GM21528 (cell line): ENCODE measurements at regions not wholly inside any gene's neighbourhood (a gene's known extent, or its start where the extent isn't known, plus 50 kb on each side); places are given as distances from the start of the nearest gene placed in this dataset.
"Not testable (repeated sequence)": the region's sequence is repeated elsewhere in the genome, so short reads cannot be mapped to it uniquely, and the experiment has no call there.

ENCODE experiments used
- ATAC-seq: cut with Tn5 transposase; IDR thresholded peaks from one replicate; pipeline ENCODE4 v1.9.1; 2021; ENCODE audit warnings: mild to moderate bottlenecking, moderate library complexity; ENCODE audit not compliant: unreplicated experiment, low FRiP score

GRCh38 chr2:187610450-187610849, 56.2 kb upstream of the TFPI start:
- not testable (repeated sequence) for ATAC-seq

DNA sequence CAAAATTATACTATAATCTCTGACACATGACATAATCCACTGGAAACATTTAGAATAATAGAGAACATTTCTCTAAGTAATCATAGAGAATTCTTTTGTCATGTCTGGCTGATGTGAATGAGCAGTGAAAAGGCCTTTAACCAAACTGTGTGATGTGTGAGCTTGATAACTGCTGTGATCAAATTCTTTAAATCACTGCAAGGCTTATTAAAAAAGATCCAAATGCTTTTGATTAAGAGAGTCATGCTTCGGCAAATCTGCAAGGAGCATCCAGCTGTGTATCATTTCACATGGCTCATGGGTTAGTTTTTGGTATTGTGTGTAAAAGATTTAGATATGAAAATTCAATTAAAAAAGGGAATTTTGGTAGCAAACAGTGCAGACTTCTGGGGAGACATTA, 58.6 kb upstream of the TFPI start:
- no peak for ATAC-seq

DNA sequence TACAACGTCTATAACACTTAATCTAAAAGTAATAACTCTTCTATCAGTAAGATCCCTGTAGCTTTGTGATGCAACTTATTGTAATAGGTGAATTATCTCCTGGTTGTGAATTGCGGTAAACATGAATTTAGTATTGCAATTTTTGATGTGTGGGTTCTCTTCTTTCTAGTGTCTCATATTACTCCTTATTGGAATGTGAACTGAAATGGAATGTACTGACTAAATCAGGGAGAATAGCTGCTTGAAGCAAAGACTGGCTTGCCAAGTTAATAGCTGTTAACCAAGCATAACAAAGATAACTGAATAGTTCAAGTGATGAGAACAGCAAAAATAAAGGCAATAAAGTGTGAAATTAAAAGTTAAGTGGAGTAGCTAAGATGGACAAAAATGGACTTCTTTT, 60.5 kb upstream of the TFPI start:
- no peak for ATAC-seq

GRCh38 chr2:187615364-187615763, 61.1 kb upstream of the TFPI start:
- ATAC-seq = no peak

DNA sequence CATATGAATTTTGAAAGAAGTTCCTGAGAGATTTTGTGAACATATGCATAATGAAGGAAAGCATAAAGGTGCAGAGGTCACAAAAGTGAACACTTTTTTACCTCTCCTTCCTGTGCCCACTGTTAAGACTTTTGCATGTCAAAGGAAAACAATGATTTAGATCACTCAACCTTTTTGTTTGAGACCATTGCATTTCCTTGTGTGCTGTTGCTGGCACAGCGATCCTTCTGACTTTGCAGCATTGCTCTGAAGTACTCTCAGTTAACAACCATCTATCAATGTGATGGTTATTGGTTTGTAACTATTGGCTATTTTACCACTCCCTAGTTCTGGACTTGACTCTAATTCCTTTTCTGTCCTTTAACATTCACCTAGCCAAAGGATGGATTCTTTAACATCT, 61.7 kb upstream of the TFPI start:
- no peak for ATAC-seq

GRCh38 chr2:187617120-187617519, 62.9 kb upstream of the TFPI start:
- ATAC-seq = no peak

- no peak for ATAC-seq
These were observed 63.7 kb upstream of the TFPI start for GRCh38 chr2:187617905-187618304.

DNA sequence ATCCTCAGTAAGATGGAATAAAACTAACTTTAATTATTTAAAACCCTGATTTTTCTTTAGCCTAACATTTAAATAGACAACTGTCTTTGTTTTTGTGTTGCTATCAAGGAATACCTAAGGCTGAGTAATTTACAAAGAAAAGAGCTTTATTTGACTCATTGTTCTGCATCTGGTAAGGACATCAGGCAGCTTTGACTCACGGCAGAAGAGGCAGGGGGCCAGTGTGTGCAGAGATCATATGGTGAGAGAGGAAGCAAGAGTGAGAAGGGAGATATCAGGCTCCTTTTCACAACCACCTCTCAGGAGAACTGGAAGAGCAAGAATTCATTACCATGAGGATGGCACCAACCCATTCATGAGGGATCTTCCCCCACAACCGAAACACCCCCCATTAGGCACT, 64.6 kb upstream of the TFPI start:
- no peak for ATAC-seq

GRCh38 chr2:187627153-187627552, 72.9 kb upstream of the TFPI start:
- ATAC-seq = no peak

DNA sequence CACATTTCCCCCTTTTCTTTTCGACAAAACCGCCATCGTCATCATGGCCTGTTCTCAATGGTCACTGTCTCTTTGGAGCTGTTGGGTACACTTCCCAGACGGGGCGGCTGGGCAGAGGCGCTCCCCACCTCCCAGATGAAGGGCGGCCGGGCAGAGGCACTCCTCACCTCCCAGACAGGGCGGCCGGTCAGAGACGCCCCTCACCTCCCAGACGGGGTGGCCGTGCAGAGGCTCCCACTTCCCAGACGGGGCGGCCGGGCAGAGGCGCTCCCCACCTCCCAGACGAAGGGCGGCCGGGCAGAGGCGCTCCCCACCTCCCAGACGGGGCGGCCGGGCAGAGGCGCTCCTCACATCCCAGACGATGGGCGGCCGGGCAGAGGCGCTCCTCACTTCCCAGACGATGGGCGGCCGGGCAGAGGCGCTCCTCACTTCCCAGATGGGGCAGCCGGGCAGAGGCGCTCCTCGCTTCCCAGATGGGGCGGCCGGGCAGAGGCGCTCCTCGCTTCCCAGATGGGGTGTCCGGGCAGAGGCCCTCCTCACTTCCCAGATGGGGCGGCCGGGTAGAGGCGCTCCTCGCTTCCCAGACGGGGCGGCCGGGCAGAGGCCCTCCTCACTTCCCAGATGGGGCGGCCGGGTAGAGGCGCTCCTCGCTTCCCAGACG, 82.6 kb upstream of the TFPI start:
- ATAC-seq = not testable (repeated sequence)

DNA sequence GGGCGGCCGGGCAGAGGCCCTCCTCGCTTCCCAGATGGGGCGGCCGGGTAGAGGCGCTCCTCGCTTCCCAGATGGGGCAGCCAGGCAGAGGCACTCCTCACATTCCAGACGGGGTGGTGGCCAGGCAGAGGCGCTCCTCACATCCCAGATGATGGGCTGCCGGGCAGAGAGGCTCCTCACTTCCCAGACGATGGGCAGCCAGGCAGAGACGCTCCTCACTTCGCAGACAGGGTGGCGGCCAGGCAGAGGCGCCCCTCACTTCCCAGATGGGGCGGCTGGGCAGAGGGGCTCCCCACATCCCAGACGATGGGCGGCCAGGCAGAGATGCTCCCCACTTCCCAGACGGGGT, 83.1 kb upstream of the TFPI start:
- not testable (repeated sequence) for ATAC-seq

DNA sequence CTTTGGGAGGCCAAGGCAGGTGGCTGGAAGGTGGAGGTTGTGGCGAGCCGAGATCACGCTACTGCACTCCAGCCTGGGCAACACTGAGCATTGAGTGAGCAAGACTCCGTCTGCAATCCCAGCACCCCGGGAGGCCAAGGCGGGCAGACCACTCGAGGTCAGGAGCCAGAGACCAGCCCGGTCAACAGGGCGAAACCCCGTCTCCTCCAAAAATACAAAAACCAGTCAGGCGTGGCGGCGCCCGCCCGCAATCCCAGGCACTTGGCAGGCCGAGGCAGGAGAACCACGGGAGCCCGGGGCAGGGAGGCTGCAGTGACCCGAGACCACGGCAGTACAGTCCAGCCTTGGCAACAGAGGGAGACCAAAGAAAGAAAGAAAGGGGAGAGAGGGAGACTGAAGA, 83.5 kb upstream of the TFPI start:
- not testable (repeated sequence) for ATAC-seq

- ATAC-seq = no peak
These were observed 84.6 kb upstream of the TFPI start for GRCh38 chr2:187638840-187639239.

DNA sequence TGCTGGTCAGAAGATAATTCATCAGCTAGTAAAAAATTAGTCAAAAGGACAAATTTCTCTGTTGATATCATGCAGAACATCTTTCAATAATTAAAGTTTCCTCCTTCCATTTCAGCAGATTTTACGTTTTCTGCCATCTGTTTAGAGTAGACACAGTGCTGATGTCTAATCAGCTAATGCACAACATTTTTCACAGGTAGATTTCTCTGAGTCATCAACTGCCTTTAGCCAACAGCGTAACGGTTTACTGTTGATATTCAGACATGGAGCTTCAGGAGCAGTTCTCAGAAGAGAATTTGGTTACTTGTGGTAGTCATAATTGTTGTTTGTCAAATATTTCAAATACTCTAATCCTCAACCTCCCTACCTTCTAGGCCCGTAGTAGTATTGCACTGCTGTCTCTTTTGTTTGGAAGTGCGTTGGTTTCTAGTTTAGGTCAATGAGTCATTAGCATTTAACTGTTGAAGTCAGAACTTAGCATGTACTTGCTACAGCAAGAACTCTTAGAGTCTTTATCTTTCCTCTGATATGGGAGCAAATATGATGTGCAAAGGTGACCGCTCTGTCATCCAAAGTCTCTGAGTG, 86.8 kb upstream of the TFPI start:
- ATAC-seq = no peak

GRCh38 chr2:187642498-187642897, 88.3 kb upstream of the TFPI start:
- no peak for ATAC-seq

DNA sequence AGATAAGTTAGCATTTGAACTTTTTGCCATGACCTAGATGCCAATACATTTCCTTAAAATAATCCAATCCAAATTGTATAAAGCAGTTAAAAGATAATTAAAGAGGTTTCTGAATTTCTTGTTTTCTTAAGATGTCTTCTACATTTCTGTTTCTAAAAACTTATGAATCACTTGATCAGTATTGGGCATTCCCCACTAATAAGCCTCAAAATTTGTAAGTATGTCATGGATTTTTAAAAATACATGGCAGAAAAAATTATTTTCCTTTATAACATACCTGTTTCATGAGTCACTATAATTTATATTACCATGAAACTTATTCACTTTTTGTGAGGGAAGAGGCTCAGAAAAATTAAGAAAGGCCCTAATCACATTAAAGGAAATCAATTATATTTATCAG, 90.3 kb upstream of the TFPI start:
- ATAC-seq = no peak

GRCh38 chr2:187644981-187645380, 90.7 kb upstream of the TFPI start:
- ATAC-seq = no peak

DNA sequence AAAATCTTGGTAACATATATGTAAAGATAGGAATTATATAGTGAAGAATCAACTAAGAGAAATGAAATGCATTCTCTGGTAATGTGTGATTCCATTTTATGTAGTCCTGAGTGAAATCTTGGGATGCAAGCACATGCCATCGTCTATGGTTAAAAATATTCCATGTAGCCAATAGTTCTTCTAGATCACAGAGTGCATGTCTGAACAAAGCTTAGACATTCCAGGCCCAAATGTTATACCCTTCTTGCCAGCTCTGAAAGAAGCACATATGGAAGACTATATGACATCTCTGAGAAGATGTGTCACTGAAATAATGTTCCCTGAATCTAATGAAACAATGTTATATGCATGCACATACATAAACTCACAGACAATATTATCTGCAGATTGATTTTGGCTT, 92.3 kb upstream of the TFPI start:
- ATAC-seq = no peak

DNA sequence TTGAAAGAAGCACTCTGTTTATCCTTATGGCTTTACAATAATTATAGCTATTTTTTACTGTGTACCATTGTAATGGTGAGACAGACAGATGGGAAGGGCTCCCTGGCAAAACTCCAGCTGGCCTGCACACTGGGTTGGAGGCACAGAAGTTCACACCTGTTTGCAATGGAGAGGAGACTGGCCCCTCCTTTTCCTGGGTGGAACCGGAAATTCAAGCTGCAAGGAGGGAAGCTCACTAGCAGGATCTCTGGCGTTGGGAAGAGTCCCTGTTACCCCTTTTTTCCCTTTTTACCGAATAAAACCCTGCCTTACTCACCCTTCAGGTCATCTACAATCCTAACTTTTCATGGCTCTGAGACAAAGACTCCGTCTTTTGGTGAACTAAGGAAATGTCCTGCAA, 100.3 kb upstream of the TFPI start:
- ATAC-seq = no peak

DNA sequence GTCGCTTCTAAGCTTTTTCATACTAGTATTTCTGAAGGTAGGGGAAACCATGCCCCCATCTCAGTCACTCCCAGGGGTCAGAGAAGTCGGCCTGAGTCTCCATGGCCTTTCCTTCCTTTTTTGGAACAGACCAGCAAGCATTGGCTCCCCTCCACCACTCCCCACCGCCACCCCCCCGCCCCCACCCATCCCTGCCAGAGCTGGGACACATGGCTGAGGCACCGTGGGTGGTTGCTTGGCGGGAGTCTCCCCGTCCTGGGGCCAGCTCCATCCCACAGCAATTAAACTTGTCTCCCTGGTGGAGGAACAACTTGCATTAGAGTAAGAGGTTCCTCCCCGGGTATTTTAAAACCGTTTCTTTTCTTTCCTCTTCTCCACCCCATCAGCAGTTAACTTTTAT, 100.8 kb upstream of the TFPI start:
- no peak for ATAC-seq

DNA sequence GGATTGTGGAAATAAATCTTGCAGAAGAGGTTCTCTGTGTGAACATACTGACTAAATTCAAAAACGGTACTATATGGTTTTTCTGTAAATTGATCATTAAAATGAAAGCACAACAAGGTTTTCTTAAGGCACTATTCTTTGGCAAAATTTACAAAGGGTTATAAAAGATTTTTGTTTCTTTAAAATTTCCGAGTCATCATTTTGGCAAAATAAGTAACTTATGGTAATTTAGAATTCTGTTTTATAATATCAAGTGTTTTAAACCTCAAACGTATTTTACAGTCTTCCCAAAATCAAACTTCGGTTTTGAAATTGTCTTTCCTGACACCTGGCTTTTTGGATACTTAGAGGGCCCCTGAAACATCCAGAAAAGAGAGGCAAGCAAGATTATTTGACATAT, 101.9 kb upstream of the TFPI start:
- ATAC-seq = no peak

- ATAC-seq = no peak
These were observed 104.8 kb upstream of the TFPI start for GRCh38 chr2:187658952-187659525.
